A549 (cell line): ENCODE measurements at regions not wholly inside any gene's neighbourhood (a gene's known extent, or its start where the extent isn't known, plus 50 kb on each side); places are given as distances from the start of the nearest gene placed in this dataset.
"Not testable (repeated sequence)": the region's sequence is repeated elsewhere in the genome, so short reads cannot be mapped to it uniquely, and the experiment has no call there.

ENCODE experiments used
- ATAC-seq, 2 experiments: fragments of 200-7000 bp in 1 of 2; fragments of >200 bp in 1 of 2; cut with Nextera tagmentation in 1 of 2; cut with Tn5 transposase in 1 of 2; 3 replicates each; pipeline versions ENCODE4 v1.8.0 to v1.9.1; 2018 to 2020; ENCODE audit warnings: mild to moderate bottlenecking in 1 of 2, moderate library complexity in 1 of 2
- CTCF ChIA-PET: fragments of 300-600 bp; sonication (Branson Sonifier 250); formaldehyde crosslinking; extraction: SDS; loops from one replicate; lab custom pipeline; 2021; ENCODE audit warnings: antibody characterized with exemption, inconsistent platforms; lab: Yijun Ruan, JAX
- POLR2A ChIA-PET: fragments of 350-600 bp; formaldehyde crosslinking; extraction: SDS; loops from one replicate; lab custom pipeline; 2021; ENCODE audit warnings: antibody characterized with exemption, inconsistent platforms; lab: Yijun Ruan, JAX
- DNase-seq, 2 experiments: peaks; one replicate each; pipeline versions ENCODE4 v3.0.0 to v3.0.0-alpha.2; 2011 to 2016; ENCODE audit warnings: low read depth in 1 of 2, low spot score in 1 of 2
- FAIRE-seq: peaks from 2 replicates; lab custom pipeline; 2011; peaks lifted over from hg19 to GRCh38; lab: Jason Lieb, UNC
- H3K27ac ChIP-seq, 2 experiments: fragments of >200 bp; sonication (Bioruptor Twin); formaldehyde crosslinking; 3 replicates each; pipeline ENCODE4 v1.5.1; 2016 to 2017
- H3K4me1 ChIP-seq: fragments of >200 bp; sonication (Bioruptor Twin); formaldehyde crosslinking; 3 replicates; pipeline ENCODE4 v1.6.1; 2016
- H3K4me2 ChIP-seq: fragments of >200 bp; sonication (Bioruptor Twin); formaldehyde crosslinking; 3 replicates; pipeline ENCODE4 v1.6.1; 2016
- H3K4me3 ChIP-seq: fragments of >200 bp; sonication (Bioruptor Twin); formaldehyde crosslinking; 3 replicates; pipeline ENCODE4 v1.5.1; 2016
- H3K9me3 ChIP-seq: fragments of >200 bp; sonication (Bioruptor Twin); formaldehyde crosslinking; 3 replicates; pipeline ENCODE4 v1.6.1; 2016
- ATOH8 ChIP-seq: fragments of 250-450 bp; sonication (Bioruptor Pico); IDR thresholded peaks from 2 replicates; pipeline ENCODE4 v1.5.0; 2020; ENCODE audit warnings: low read depth, mild to moderate bottlenecking, moderate library complexity
- BCL3 ChIP-seq: fragments of >200 bp; sonication (Bioruptor Twin); formaldehyde crosslinking; IDR thresholded peaks from 3 replicates; pipeline ENCODE4 v1.6.1; 2016
- CBX8 ChIP-seq: fragments of 200-600 bp; sonication (generic); IDR thresholded peaks from 2 replicates; pipeline ENCODE4 v1.6.1; 2016
- CHD2 ChIP-seq: fragments of 150-350 bp; IDR thresholded peaks from 2 replicates; pipeline ENCODE4 v1.6.1; 2014; ENCODE audit warnings: low read length; ENCODE audit not compliant: partially characterized antibody
- E2F6 ChIP-seq: IDR thresholded peaks from 2 replicates; pipeline ENCODE4 v1.6.1; 2012; ENCODE audit warnings: low read depth, borderline replicate concordance
- EHF ChIP-seq: fragments of 250-450 bp; sonication (Bioruptor Pico); IDR thresholded peaks from 2 replicates; pipeline ENCODE4 v1.5.0; 2020; ENCODE audit warnings: mild to moderate bottlenecking
- FOSB ChIP-seq: fragments of 250-450 bp; sonication (Bioruptor Pico); IDR thresholded peaks from 2 replicates; pipeline ENCODE4 v1.5.0; 2020; ENCODE audit warnings: mild to moderate bottlenecking, moderate library complexity
- FOSL2 ChIP-seq, 2 experiments: fragments of 450-650 bp in 1 of 2; fragments of >200 bp in 1 of 2; sonication (Bioruptor Twin) in 1 of 2; formaldehyde crosslinking; IDR thresholded peaks; 2 replicates each; pipeline versions ENCODE4 v1.5.0 to v1.6.1; 2016 to 2020; ENCODE audit warnings: mild to moderate bottlenecking in 1 of 2, moderate library complexity in 1 of 2
- HDAC2 ChIP-seq: fragments of 200-600 bp; sonication (generic); IDR thresholded peaks from 2 replicates; pipeline ENCODE4 v1.6.1; 2016
- HES2 ChIP-seq: fragments of >200 bp; sonication (Bioruptor Twin); formaldehyde crosslinking; IDR thresholded peaks from 2 replicates; pipeline ENCODE4 v1.6.1; 2016
- HOXB13 ChIP-seq: fragments of 250-450 bp; sonication (Bioruptor Pico); IDR thresholded peaks from 2 replicates; pipeline ENCODE4 v1.5.0; 2020; ENCODE audit warnings: low read depth, mild to moderate bottlenecking, moderate library complexity
- KDM5A ChIP-seq: fragments of 200-600 bp; sonication (generic); IDR thresholded peaks from 2 replicates; pipeline ENCODE4 v1.6.1; 2016; ENCODE audit warnings: antibody characterized with exemption, mild to moderate bottlenecking
- MAFK ChIP-seq: fragments of 450-650 bp; IDR thresholded peaks from 2 replicates; pipeline ENCODE4 v1.6.1; 2014; ENCODE audit not compliant: partially characterized antibody
- MAX ChIP-seq: IDR thresholded peaks from 2 replicates; pipeline ENCODE4 v1.6.1; 2012
- MAZ ChIP-seq: fragments of 150-350 bp; IDR thresholded peaks from 2 replicates; pipeline ENCODE4 v1.6.1; 2014; ENCODE audit warnings: antibody characterized with exemption, low read depth, low read length, borderline replicate concordance
- MYC ChIP-seq: IDR thresholded peaks from 2 replicates; pipeline ENCODE4 v1.6.1; 2012; ENCODE audit warnings: mild to moderate bottlenecking, inconsistent platforms, low read length, improper control_type of control experiment, borderline replicate concordance
- NR3C1 ChIP-seq: fragments of >200 bp; sonication (Bioruptor Twin); formaldehyde crosslinking; IDR thresholded peaks from 3 replicates; pipeline ENCODE4 v1.6.1; 2017
- PBX3 ChIP-seq: IDR thresholded peaks from 2 replicates; pipeline ENCODE4 v1.6.1; 2012
- POLR2A ChIP-seq: IDR thresholded peaks from 2 replicates; pipeline ENCODE4 v1.6.1; 2012; ENCODE audit warnings: mild to moderate bottlenecking, low read length
- RAD21 ChIP-seq, 2 experiments: fragments of >200 bp in 1 of 2; sonication (Bioruptor Twin) in 1 of 2; formaldehyde crosslinking in 1 of 2; IDR thresholded peaks in 1 of 2; conservative IDR thresholded peaks in 1 of 2; 2 replicates in 1 of 2; 3 replicates in 1 of 2; pipeline ENCODE4 v1.6.1; 2012 to 2018; ENCODE audit warnings: inconsistent platforms in 1 of 2
- RARB ChIP-seq: fragments of 250-450 bp; sonication (Bioruptor Pico); IDR thresholded peaks from 2 replicates; pipeline ENCODE4 v1.8.0; 2021; ENCODE audit warnings: mild to moderate bottlenecking, moderate library complexity
- RCOR1 ChIP-seq: fragments of 150-350 bp; IDR thresholded peaks from 2 replicates; pipeline ENCODE4 v1.6.1; 2014; ENCODE audit warnings: antibody characterized with exemption, low read length, low read depth
- RFX5 ChIP-seq: fragments of 450-650 bp; IDR thresholded peaks from 2 replicates; pipeline ENCODE4 v1.7.1; 2014; ENCODE audit warnings: antibody characterized with exemption, mild to moderate bottlenecking, moderate library complexity
- RNF2 ChIP-seq: fragments of 200-600 bp; sonication (generic); IDR thresholded peaks from 2 replicates; pipeline ENCODE4 v1.6.1; 2016; ENCODE audit warnings: low read depth, mild to moderate bottlenecking, antibody characterized with exemption, moderate library complexity, borderline replicate concordance
- SMC3 ChIP-seq: fragments of >200 bp; sonication (Bioruptor Twin); formaldehyde crosslinking; IDR thresholded peaks from 3 replicates; pipeline ENCODE4 v1.6.1; 2018; ENCODE audit warnings: inconsistent platforms
- SREBF2 ChIP-seq: fragments of 450-650 bp; IDR thresholded peaks from 2 replicates; pipeline ENCODE4 v1.6.1; 2014; ENCODE audit warnings: mild to moderate bottlenecking, moderate library complexity
- USF2 ChIP-seq: fragments of 450-650 bp; IDR thresholded peaks from 2 replicates; pipeline ENCODE4 v1.6.1; 2014; ENCODE audit warnings: antibody characterized with exemption
- ZC3H11A ChIP-seq: fragments of 450-650 bp; IDR thresholded peaks from 2 replicates; pipeline ENCODE4 v1.6.1; 2014; ENCODE audit warnings: antibody characterized with exemption, mild to moderate bottlenecking
- WGBS: methylation state at CpG from one replicate; pipeline ENCODE4 v1.1.6; 2017; ENCODE audit errors: missing lambda C conversion rate; 5-methylcytosine and 5-hydroxymethylcytosine counted together

GRCh38 chr9:14992081-14992480, 81.9 kb upstream of the FREM1 start:
- FAIRE-seq (no peak), ATAC-seq (no peak), DNase-seq (no peak)
- peaks cover 16% of the 10 kb centered on the region; the same call in 2 of the 3 replicates for H3K9me3 ChIP-seq
- no peak overlapping the region for H3K4me2 ChIP-seq
- POLR2A ChIA-PET: no interaction called here
- TF ChIP-seq POLR2A (no peak), NR3C1 (no peak), RNF2 (no peak), RFX5 (no peak), SMC3 (no peak), E2F6 (no peak), CBX8 (no peak), BCL3 (no peak), MYC (no peak), FOSB (CRISPR knock-in tag) (no peak), HDAC2 (no peak), CHD2 (no peak), RCOR1 (no peak), ATOH8 (CRISPR knock-in tag) (no peak), MAFK (no peak), RARB (CRISPR knock-in tag) (no peak), HOXB13 (CRISPR knock-in tag) (no peak)
- WGBS: 81% methylated on average over 9 of the region's 9 CpGs
- H3K4me3 ChIP-seq: no peak overlapping the region
- H3K4me1 ChIP-seq: no peaks in the 10 kb centered on the region
- CTCF ChIA-PET: no interaction called here
- no peak overlapping the region for H3K27ac ChIP-seq

GRCh38 chr9:14990647-14991046, 80.4 kb upstream of the FREM1 start:
- FAIRE-seq, H3K4me2 ChIP-seq: not testable (repeated sequence)

GRCh38 chr9:14989811-14990210, 79.6 kb upstream of the FREM1 start:
- ATAC-seq: no peak
- ChIA-PET POLR2A (no interaction called here), CTCF (no interaction called here)
- no peak for TF ChIP-seq RNF2
- TF ChIP-seq KDM5A: no peak
- no peak for TF ChIP-seq MAX
- no peak for TF ChIP-seq HES2
- TF ChIP-seq SREBF2: no peak
- TF ChIP-seq PBX3: no peak
- TF ChIP-seq RCOR1: no peak
- TF ChIP-seq FOSL2 (IDR thresholded peaks at IDR 0.05): no peak
- TF ChIP-seq FOSL2 (CRISPR knock-in tag; IDR thresholded peaks at IDR 0.05): no peak
- no peak for TF ChIP-seq ZC3H11A
- no peak for TF ChIP-seq MAZ
- TF ChIP-seq EHF (CRISPR knock-in tag): no peak
- no peak for TF ChIP-seq RAD21 (conservative IDR thresholded peaks at IDR 0.05 in 1 of 2, IDR thresholded peaks at IDR 0.05 in 1 of 2)
- TF ChIP-seq USF2: no peak
- no peak for TF ChIP-seq FOSB (CRISPR knock-in tag)
- TF ChIP-seq NR3C1: no peak
- TF ChIP-seq, all 56 proteins: peak for 0
- H3K9me3 ChIP-seq: peaks cover 16% of the 10 kb centered on the region; the same call in 2 of the 3 replicates
- H3K4me1 ChIP-seq: no peaks in the 10 kb centered on the region
- H3K4me3 ChIP-seq: no peak overlapping the region
- DNase-seq: no peak
- no peak for FAIRE-seq
- H3K4me2 ChIP-seq: no peak overlapping the region
- H3K27ac ChIP-seq: no peak overlapping the region
- 51% methylated on average over 5 of the region's 5 CpGs for WGBS

More at GRCh38 chr9:14990647-14991046, 80.4 kb upstream of the FREM1 start:
- peaks cover 16% of the 10 kb centered on the region; the same call in 2 of the 3 replicates for H3K9me3 ChIP-seq
- ATAC-seq, H3K4me3 ChIP-seq, H3K27ac ChIP-seq, DNase-seq, H3K4me1 ChIP-seq, CTCF ChIA-PET, POLR2A ChIA-PET: not testable (repeated sequence)
- WGBS: 6% methylated on average over 6 of the region's 6 CpGs

- peaks cover 16% of the 10 kb centered on the region; the same call in 2 of the 3 replicates for H3K9me3 ChIP-seq
- H3K4me1 ChIP-seq, H3K4me2 ChIP-seq, DNase-seq, POLR2A ChIA-PET, H3K4me3 ChIP-seq, H3K27ac ChIP-seq, FAIRE-seq, CTCF ChIA-PET, ATAC-seq: not testable (repeated sequence)
- 40% methylated on average over 7 of the region's 7 CpGs for WGBS
Observed at GRCh38 chr9:14989336-14989735, 79.1 kb upstream of the FREM1 start.
